ENCODE measurements at regions not wholly inside any gene's neighbourhood (a gene's known extent, or its start where the extent isn't known, plus 50 kb on each side); places are given as distances from the start of the nearest gene placed in this dataset.

GRCh38 chr3:177760803-177761202 lies 563.5 kb upstream of the TBL1XR1 start (continued):
- TF ChIP-seq BACH1 (IDR thresholded peaks at IDR 0.05; ENCODE audit: low read length): no peak
- no peak for TF ChIP-seq GABPA (IDR thresholded peaks at IDR 0.05; ENCODE audit: borderline replicate concordance, insufficient read depth, low read length)
- TF ChIP-seq POLR2A (IDR thresholded peaks at IDR 0.05; ENCODE audit: control extremely low read depth in 1 of 2, low read depth in 2 of 2, low read length in 2 of 2): no peak
